ENCODE measurements at regions not wholly inside any gene's neighbourhood (a gene's known extent, or its start where the extent isn't known, plus 50 kb on each side); places are given as distances from the start of the nearest gene placed in this dataset.

DNA sequence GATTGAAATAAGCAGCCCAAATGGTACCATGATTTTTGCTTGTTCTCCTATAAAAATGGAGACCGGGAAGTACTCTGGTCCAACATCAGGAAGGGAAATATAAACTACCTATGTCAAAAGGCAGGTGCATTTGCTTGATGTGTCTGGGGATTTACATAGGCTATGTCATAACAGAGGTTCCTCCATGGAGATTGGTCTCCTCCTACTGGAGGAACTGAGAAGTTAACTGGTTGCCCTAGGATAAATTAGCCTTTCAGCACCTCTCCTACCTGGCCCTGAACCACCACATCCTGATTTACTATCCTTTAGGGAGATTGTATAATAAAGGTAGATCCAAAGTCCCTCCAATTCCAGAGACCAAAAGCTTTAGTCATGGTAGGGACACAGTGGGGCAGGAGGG is 1109.3 kb upstream of the B3GALT2 start:
- TF ChIP-seq EZH2 (IDR thresholded peaks at IDR 0.05) (no peak), CTCF (IDR thresholded peaks at IDR 0.05) (peak; percentile 75), EZH2phosphoT487 (IDR thresholded peaks at IDR 0.05) (no peak)

Measured in neural progenitor cell (in vitro differentiated cells).